Progenitor cell of endocrine pancreas (in vitro differentiated cells): ENCODE measurements at regions not wholly inside any gene's neighbourhood (a gene's known extent, or its start where the extent isn't known, plus 50 kb on each side); places are given as distances from the start of the nearest gene placed in this dataset.

Experiments used
- DNase-seq: peaks from one replicate; pipeline ENCODE4 v3.0.0; 2021; ENCODE audit warnings: low spot score; ENCODE audit not compliant: unreplicated experiment
- H3K27ac Mint-ChIP-seq: 2 replicates; pipeline ENCODE4 v1.8.0; 2021; ENCODE audit warnings: mild to moderate bottlenecking, moderate library complexity, mixed read lengths
- H3K27me3 Mint-ChIP-seq: 2 replicates; pipeline ENCODE4 v1.8.0; 2021; ENCODE audit warnings: mixed read lengths
- H3K36me3 Mint-ChIP-seq: 2 replicates; pipeline ENCODE4 v1.8.0; 2022; ENCODE audit warnings: mixed read lengths; ENCODE audit not compliant: insufficient read depth
- H3K4me1 Mint-ChIP-seq: 2 replicates; pipeline ENCODE4 v1.8.0; 2021; ENCODE audit warnings: low read depth, mixed read lengths
- H3K4me3 Mint-ChIP-seq: 2 replicates; pipeline ENCODE4 v1.8.0; 2021; ENCODE audit warnings: low read depth, mild to moderate bottlenecking, moderate library complexity, mixed read lengths
- H3K9me3 Mint-ChIP-seq: 2 replicates; pipeline ENCODE4 v1.8.0; 2021; ENCODE audit warnings: low read depth, mixed read lengths
- TF ChIP-seq, protein P1 (sequence below): fragments of 200-600 bp; sonication (generic); IDR thresholded peaks from one replicate; pipeline ENCODE4 v1.5.0; 2021; ENCODE audit warnings: antibody characterized with exemption, mild to moderate bottlenecking; ENCODE audit not compliant: unreplicated experiment

- no peak for DNase-seq
- H3K9me3 Mint-ChIP-seq: no peaks in the 10 kb centered on the region
- H3K36me3 Mint-ChIP-seq: no peaks in the 10 kb centered on the region
These were observed 107.8 kb upstream of the NR4A3 start for GRCh38 chr9:99713838-99714306.

DNA sequence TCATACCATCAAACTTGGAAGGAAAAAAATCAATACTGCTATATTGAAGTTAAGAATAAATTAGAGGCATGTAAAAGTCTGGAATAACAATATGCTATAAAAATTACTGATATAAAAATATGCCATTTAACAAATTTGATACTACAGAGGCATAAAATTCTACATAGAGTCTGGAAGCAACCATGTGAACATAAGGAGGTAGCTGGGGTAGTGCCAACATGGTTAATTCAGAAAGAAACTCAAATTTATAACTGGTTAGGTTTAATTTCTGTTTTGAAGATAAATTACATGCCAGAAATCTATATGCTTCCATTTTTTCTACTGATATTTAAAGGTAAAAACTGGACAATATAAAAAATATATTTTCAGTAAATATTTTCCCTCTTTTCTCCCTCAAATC, 103.1 kb upstream of the NR4A3 start:
- DNase-seq: no peak
- TF ChIP-seq, protein P1, sequence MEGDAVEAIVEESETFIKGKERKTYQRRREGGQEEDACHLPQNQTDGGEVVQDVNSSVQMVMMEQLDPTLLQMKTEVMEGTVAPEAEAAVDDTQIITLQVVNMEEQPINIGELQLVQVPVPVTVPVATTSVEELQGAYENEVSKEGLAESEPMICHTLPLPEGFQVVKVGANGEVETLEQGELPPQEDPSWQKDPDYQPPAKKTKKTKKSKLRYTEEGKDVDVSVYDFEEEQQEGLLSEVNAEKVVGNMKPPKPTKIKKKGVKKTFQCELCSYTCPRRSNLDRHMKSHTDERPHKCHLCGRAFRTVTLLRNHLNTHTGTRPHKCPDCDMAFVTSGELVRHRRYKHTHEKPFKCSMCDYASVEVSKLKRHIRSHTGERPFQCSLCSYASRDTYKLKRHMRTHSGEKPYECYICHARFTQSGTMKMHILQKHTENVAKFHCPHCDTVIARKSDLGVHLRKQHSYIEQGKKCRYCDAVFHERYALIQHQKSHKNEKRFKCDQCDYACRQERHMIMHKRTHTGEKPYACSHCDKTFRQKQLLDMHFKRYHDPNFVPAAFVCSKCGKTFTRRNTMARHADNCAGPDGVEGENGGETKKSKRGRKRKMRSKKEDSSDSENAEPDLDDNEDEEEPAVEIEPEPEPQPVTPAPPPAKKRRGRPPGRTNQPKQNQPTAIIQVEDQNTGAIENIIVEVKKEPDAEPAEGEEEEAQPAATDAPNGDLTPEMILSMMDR: no peak
- Mint-ChIP-seq H3K36me3 (no peaks in the 10 kb centered on the region), H3K27ac (no peak overlapping the region), H3K27me3 (no peaks in the 10 kb centered on the region), H3K9me3 (peaks cover 5% of the 10 kb centered on the region), H3K4me3 (no peak overlapping the region), H3K4me1 (peaks cover 5% of the 10 kb centered on the region)

More at GRCh38 chr9:99713838-99714306, 107.8 kb upstream of the NR4A3 start:
- TF ChIP-seq, protein P1: no peak
- Mint-ChIP-seq H3K27ac (no peak overlapping the region), H3K4me3 (no peak overlapping the region), H3K4me1 (no peaks in the 10 kb centered on the region), H3K27me3 (no peaks in the 10 kb centered on the region)

GRCh38 chr9:99720455-99721050, 101.1 kb upstream of the NR4A3 start:
- Mint-ChIP-seq H3K4me3 (no peak overlapping the region), H3K27ac (no peak overlapping the region)

GRCh38 chr9:99721898-99722297, 99.8 kb upstream of the NR4A3 start:
- Mint-ChIP-seq H3K9me3 (peaks cover 5% of the 10 kb centered on the region), H3K27me3 (no peaks in the 10 kb centered on the region), H3K36me3 (no peaks in the 10 kb centered on the region), H3K27ac (no peak overlapping the region), H3K4me3 (no peak overlapping the region), H3K4me1 (peaks cover 5% of the 10 kb centered on the region)
- TF ChIP-seq, protein P1: no peak
- DNase-seq: no peak

More at GRCh38 chr9:99720455-99721050, 101.1 kb upstream of the NR4A3 start:
- TF ChIP-seq, protein P1: no peak
- DNase-seq: no peak
- H3K4me1 Mint-ChIP-seq: peaks cover 5% of the 10 kb centered on the region
- no peaks in the 10 kb centered on the region for H3K36me3 Mint-ChIP-seq
- peaks cover 5% of the 10 kb centered on the region for H3K9me3 Mint-ChIP-seq
- no peaks in the 10 kb centered on the region for H3K27me3 Mint-ChIP-seq

DNA sequence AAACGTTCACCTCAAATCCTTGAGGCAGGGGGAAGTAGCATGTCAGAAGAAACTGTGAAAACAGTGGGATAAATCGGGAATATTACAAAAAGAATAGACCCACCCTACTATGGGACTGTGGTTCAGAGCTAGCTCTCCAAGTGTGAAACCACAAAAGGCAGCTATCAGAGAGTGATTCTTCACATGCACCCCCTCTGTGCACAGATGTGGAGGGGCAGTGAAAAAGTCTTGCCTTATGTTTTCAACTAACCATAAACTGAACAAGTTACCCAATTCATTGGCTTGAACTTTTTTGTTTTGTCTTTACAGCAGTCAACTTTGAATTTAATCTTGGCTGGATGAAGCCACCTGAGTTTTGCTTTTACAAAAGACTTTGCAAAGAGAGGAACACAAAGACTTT, 98.8 kb upstream of the NR4A3 start:
- Mint-ChIP-seq H3K4me1 (peaks cover 5% of the 10 kb centered on the region), H3K27me3 (no peaks in the 10 kb centered on the region), H3K27ac (no peak overlapping the region), H3K36me3 (no peaks in the 10 kb centered on the region), H3K9me3 (peaks cover 5% of the 10 kb centered on the region), H3K4me3 (no peak overlapping the region)
- no peak for DNase-seq
- TF ChIP-seq, protein P1: no peak
